ENCODE measurements at regions not wholly inside any gene's neighbourhood (a gene's known extent, or its start where the extent isn't known, plus 50 kb on each side); places are given as distances from the start of the nearest gene placed in this dataset.
A peak's percentile ranks its signal among the peaks of the same experiment; 100 is the strongest.
"Not testable (repeated sequence)": the region's sequence is repeated elsewhere in the genome, so short reads cannot be mapped to it uniquely, and the experiment has no call there.

DNA sequence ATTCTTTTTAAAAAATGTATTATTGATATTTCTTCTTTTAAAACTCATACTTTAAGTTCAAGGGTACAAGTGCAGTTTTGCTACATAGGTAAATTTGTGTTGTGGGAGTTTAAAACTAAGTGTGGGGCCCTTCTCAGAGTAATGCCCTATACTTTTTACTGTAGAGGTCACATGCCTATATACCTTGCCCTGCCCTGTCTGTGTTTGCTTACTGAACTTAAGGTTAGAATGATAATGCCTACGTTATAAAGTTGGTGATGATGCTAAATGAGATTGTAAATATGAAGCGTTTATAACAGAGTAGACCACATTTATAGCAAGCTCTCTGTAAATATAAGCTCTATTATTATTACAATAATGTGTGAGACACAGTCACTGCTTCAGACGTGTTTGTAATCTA, 261.9 kb downstream of the RASSF9 start:
- DNase-seq (ENCODE audit: low spot score), result no peak

- peak; percentile 66 for DNase-seq (ENCODE audit: low spot score)
Measured at GRCh38 chr12:85575120-85576096, 260.8 kb downstream of the RASSF9 start.

GRCh38 chr12:85580562-85581168, 255.5 kb downstream of the RASSF9 start:
- DNase-seq (ENCODE audit: low spot score), result no peak

GRCh38 chr12:85587158-85587557, 249.1 kb downstream of the RASSF9 start:
- no peak for DNase-seq (ENCODE audit: low spot score)

GRCh38 chr12:85588221-85588620, 248.0 kb downstream of the RASSF9 start:
- DNase-seq (ENCODE audit: low spot score), result no peak

GRCh38 chr12:85600841-85601240, 235.4 kb downstream of the RASSF9 start:
- no peak for DNase-seq (ENCODE audit: low spot score)

DNA sequence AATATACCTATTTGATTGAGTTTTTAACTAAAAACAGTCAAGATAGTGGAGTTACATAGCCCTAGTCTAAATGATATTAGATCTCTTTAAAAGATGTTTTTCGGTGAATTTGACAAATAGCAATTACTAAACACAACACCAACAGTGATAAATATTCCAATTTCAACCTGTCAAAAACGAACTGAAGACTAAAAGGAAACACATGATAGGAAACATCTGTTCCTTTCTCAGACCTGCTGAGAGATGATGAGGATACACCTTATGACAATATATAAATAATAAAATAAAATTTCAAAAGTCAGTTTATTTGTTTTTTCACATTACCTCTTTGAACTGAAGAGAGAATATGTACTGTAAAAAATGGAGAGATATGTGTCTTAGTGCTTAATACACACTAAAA, 232.7 kb downstream of the RASSF9 start:
- DNase-seq (ENCODE audit: low spot score), result no peak

- no peak for DNase-seq (ENCODE audit: low spot score)
Measured at GRCh38 chr12:85606455-85606854, 229.8 kb downstream of the RASSF9 start.

DNA sequence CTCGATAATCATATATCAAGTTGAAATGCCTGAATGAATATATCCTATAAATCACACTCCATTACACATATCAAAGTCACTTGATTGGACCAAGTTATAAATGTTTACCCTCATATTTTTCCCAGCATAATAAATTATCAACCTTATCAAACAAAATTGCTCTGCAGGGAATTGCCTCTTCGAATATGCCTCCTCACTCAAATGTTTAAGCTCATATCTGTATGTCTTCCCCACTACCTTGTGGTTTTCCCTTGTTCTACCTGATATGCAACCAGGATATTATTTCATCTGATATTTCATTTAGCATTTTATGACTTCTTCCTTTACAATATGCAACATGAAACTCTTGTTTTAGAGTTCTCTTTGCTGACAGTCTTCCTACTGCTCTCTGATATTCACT, 226.4 kb downstream of the RASSF9 start:
- no peak for DNase-seq (ENCODE audit: low spot score)

- no peak for DNase-seq (ENCODE audit: low spot score)
Measured at GRCh38 chr12:85610194-85610593, 226.0 kb downstream of the RASSF9 start.

- no peak for DNase-seq (ENCODE audit: low spot score)
Measured at GRCh38 chr12:85616201-85616600, 220.0 kb downstream of the RASSF9 start.

GRCh38 chr12:85617307-85618091, 218.7 kb downstream of the RASSF9 start:
- DNase-seq (ENCODE audit: low spot score), result no peak

DNA sequence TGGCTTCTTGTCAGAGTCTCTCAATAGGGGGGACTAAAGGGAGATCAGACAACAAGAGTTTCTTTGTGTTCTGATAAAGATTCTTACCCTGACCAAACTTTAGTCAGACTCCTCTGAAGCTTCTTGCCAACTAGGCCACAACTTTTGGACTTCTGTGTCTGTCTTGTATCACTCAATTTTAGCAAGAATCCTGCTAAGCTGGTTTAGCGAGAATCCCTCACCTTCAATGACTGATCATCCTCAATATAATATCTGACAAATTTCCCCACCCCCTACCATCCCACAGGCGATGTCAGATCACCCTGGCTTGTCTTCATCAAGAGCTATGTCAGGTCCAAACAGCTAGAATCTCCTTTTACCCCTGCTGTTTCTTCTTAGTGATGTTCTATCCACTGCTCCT, 215.2 kb downstream of the RASSF9 start:
- no peak for DNase-seq (ENCODE audit: low spot score)

DNA sequence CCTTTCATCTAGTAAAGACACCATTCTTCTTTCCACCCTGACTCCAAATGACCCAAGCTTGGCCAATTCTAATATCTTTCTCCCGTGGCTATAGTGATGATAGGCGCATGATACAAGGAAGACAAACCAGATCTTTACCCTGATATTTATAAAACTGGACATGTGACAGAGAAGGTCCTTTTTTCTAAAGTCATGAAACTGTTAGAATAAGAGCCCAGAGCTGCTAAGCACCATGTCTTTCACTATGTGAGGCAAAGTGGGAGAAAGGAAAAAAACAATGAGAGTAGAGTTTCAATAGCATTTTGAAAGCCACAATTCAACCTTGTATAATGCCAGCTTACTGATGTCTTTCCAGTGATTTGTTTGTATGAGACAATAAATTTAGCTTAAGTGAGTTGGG, 212.4 kb downstream of the RASSF9 start:
- no peak for DNase-seq (ENCODE audit: low spot score)

- DNase-seq (ENCODE audit: low spot score), result no peak
Measured at GRCh38 chr12:85625467-85625866, 210.7 kb downstream of the RASSF9 start.

DNA sequence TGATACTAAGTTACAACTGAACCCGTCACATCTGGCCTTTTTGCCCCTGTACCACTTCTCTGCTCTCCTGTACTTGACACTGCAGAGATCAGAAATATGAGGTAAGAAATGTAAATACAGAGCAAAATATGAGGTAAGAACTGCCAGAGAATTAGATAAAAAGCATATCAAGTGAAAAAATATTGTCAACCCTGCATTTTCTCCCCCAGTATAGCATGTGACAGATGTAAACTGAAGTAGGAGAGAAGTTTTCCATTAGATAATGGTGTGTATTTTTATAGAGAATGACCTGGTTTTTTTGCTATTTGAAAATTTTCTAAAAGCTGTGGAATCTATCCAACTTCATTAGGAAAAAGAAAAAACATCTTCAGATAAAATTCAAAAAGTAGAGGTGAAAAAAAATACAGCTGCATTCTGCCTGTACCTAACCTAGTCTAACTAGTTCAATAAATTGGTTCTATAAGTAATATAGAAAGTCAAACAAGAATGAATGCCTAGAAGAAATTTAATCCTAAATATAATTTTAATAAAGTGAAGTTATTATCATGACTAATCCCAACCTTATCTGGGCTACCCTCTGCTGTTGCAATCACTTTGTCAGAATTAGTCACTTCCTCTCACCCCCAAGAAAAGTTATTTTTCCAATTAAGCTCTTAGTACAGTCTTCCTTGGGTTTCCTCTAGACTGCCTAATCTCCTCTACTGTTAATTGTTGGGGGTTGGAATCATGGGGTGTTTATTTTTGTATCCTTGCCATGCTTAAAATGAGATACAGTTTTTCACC, 210.0 kb downstream of the RASSF9 start:
- no peak for DNase-seq (ENCODE audit: low spot score)

DNA sequence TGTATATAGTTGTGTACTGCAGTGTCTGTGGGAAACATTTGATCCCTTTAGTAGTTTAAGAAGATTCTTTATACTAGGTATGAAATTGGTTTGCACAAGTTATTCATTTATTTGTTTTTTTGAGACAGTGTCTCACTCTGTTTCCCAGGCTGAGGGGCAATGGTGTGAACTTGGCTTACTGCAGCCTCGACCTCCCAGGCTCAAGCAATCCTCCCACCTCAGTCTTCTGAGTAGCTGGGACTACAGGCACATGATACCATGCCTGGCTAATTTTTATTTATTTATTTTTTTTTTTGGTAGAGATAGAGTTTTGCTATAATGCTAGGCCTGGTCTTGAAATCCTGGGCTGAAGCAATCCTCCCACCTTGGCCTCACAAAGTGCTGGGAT, 209.4 kb downstream of the RASSF9 start:
- DNase-seq (ENCODE audit: low spot score), result no peak

DNA sequence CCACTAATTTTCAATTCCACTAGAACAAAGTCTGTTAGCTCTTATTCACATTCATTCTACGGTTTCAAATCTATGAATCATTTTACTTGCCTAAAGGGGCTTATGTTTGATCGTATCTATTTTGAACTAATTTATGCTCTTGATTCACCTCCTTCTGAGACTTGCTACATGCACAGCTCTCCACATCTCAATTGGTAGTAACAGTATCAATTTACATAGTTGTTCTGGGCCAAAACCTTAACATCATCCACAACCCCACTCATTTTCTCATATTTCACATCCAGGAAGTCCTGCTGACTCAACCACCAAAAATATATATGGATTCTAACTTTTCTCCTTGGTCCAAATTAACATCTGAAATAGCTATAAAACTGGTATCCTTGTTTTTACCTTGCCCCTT, 208.6 kb downstream of the RASSF9 start:
- no peak for DNase-seq (ENCODE audit: low spot score)

DNA sequence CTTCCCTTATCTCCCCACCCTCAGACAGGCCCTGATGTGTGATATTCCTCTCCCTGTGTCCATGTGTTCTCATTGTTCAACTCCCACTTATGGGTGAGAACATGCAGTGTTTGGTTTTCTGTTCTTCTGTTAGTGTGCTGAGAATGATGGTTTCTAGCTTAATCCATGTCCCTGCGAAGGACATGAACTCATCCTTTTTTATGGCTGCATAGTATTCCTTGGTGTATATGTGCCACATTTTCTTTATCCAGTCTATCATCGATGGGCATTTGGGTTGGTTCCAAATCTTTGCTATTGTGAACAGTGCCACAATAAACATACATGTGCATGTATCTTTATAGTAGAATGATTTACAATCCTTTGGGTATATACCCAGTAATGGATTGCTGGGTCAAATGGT, 207.6 kb downstream of the RASSF9 start:
- DNase-seq (ENCODE audit: low spot score), result not testable (repeated sequence)

- no peak for DNase-seq (ENCODE audit: low spot score)
Measured at GRCh38 chr12:85630851-85631250, 205.4 kb downstream of the RASSF9 start.

GRCh38 chr12:85632390-85632789, 203.8 kb downstream of the RASSF9 start:
- no peak for DNase-seq (ENCODE audit: low spot score)

DNA sequence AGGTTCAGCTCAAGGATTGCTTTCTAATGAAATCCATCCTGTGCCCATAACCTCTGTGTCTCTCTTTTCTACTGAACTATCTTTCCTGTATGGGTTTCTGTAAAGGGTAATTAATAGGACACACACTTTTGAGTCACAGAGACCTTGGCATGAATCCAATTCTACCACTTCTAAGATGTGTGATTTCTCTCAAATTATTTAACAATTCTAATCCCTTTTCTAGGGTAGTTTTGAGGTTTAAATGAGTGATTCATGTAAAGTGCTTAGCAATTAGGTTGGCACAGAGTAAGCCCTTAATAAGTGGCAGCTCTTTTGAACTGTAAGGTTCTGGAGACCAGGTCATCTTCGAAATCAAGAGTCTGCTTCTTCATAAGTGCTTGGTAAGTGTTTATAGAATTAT, 202.7 kb downstream of the RASSF9 start:
- DNase-seq (ENCODE audit: low spot score), result no peak

All from D341Med (cell line).